H1 (cell line): ENCODE measurements at regions not wholly inside any gene's neighbourhood (a gene's known extent, or its start where the extent isn't known, plus 50 kb on each side); places are given as distances from the start of the nearest gene placed in this dataset.

Experiments
- RBBP5 ChIP-seq: IDR thresholded peaks from 2 replicates; pipeline ENCODE4 v1.7.1; 2012; ENCODE audit warnings: low read depth, mild to moderate bottlenecking, inconsistent platforms, low read length, moderate library complexity, borderline replicate concordance
- TF ChIP-seq, protein P1 (sequence below), 3 experiments: IDR thresholded peaks; 1 replicate in 2 of 3; 2 replicates in 1 of 3; pipeline versions ENCODE4 v1.5.1 to v1.6.1; 2011; ENCODE audit warnings: low read length in 3 of 3, mild to moderate bottlenecking in 3 of 3, inconsistent platforms in 2 of 3, low read depth in 1 of 3, moderate library complexity in 1 of 3; ENCODE audit not compliant: insufficient read depth in 1 of 3; ENCODE audit errors: control extremely low read depth in 1 of 3
- TF ChIP-seq, protein P2 (sequence below): IDR thresholded peaks from 2 replicates; pipeline ENCODE4 v1.6.1; 2012; ENCODE audit warnings: inconsistent platforms

DNA sequence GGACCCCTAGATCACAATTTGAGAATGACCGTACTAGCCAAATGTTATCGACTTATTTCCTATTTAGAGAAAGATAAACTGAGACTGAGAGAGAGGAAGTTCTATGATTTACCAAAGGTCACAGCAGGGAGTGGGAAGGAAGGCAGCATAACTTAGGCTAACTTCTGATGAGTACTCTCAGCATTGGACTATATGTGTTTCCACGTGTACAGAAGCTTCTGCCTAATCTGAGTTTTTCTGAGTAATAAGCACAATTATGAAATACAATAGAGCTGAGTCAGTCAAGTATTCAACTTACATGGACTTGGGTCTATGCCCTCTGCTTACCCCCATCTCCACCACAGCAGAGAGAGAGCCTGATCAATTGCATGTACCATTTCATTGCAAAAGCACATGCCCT lies 88.1 kb upstream of the HIVEP3 start:
- TF ChIP-seq RBBP5 = no peak
- TF ChIP-seq, protein P1, sequence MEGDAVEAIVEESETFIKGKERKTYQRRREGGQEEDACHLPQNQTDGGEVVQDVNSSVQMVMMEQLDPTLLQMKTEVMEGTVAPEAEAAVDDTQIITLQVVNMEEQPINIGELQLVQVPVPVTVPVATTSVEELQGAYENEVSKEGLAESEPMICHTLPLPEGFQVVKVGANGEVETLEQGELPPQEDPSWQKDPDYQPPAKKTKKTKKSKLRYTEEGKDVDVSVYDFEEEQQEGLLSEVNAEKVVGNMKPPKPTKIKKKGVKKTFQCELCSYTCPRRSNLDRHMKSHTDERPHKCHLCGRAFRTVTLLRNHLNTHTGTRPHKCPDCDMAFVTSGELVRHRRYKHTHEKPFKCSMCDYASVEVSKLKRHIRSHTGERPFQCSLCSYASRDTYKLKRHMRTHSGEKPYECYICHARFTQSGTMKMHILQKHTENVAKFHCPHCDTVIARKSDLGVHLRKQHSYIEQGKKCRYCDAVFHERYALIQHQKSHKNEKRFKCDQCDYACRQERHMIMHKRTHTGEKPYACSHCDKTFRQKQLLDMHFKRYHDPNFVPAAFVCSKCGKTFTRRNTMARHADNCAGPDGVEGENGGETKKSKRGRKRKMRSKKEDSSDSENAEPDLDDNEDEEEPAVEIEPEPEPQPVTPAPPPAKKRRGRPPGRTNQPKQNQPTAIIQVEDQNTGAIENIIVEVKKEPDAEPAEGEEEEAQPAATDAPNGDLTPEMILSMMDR (IDR thresholded peaks at IDR 0.05; ENCODE audit: control extremely low read depth in 1 of 3, insufficient read depth in 1 of 3, low read depth in 1 of 3, low read length in 3 of 3) = no peak
- TF ChIP-seq, protein P2, sequence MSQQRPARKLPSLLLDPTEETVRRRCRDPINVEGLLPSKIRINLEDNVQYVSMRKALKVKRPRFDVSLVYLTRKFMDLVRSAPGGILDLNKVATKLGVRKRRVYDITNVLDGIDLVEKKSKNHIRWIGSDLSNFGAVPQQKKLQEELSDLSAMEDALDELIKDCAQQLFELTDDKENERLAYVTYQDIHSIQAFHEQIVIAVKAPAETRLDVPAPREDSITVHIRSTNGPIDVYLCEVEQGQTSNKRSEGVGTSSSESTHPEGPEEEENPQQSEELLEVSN = no peak
